ENCODE measurements at regions not wholly inside any gene's neighbourhood (a gene's known extent, or its start where the extent isn't known, plus 50 kb on each side); places are given as distances from the start of the nearest gene placed in this dataset.

GRCh38 chr2:19763731-19764130 lies 138.1 kb downstream of the TTC32 start:
- Histone ChIP-seq H3K36me3 (ENCODE audit: low read depth) (peaks cover 5% of the 10 kb centered on the region; the same call in 1 of the 2 replicates), H3K27me3 (ENCODE audit: insufficient read depth, low read depth) (no peaks in the 10 kb centered on the region), H3K27ac (no peak overlapping the region), H3F3A (ENCODE audit: insufficient read depth, low read depth) (no peaks in the 10 kb centered on the region), H3K4me1 (replicated peaks; ENCODE audit: insufficient read depth) (no peaks in the 10 kb centered on the region), H3K79me2 (ENCODE audit: low read depth) (0 out of 2 replicates have a peak, but pooled peaks cover 7% of the 10 kb centered on the region), H3K4me2 (no peak overlapping the region), H3K9me2 (ENCODE audit: insufficient read depth) (no peaks in the 10 kb centered on the region), H4K20me1 (ENCODE audit: insufficient read depth) (no peaks in the 10 kb centered on the region), H3K4me3 (no peak overlapping the region), H2AFZ (no peak overlapping the region), H3K9me3 (ENCODE audit: insufficient read depth, low read depth) (no peaks in the 10 kb centered on the region)
- ChIA-PET POLR2A (ENCODE audit: unreplicated experiment) (no interaction called here), CTCF (no interaction called here)
- no peak for DNase-seq
- intact Hi-C loops (cut with micrococcal nuclease; ENCODE audit: unreplicated experiment) = no loop called here
- no peak for TF ChIP-seq EZH2 (IDR thresholded peaks at IDR 0.05; ENCODE audit: low read depth)
- no peak for TF ChIP-seq CTCF (conservative IDR thresholded peaks at IDR 0.05)
- BruUV-seq (replicated peaks) = no TSS peak

- H4K20me1 ChIP-seq (ENCODE audit: insufficient read depth) = no peaks in the 10 kb centered on the region
- ChIA-PET POLR2A (ENCODE audit: unreplicated experiment) (no interaction called here), CTCF (no interaction called here)
- TF ChIP-seq CTCF (conservative IDR thresholded peaks at IDR 0.05) (no peak), EZH2 (IDR thresholded peaks at IDR 0.05; ENCODE audit: low read depth) (no peak)
- no peak overlapping the region for H3K4me2 ChIP-seq
- no peaks in the 10 kb centered on the region for H3K4me1 ChIP-seq (replicated peaks; ENCODE audit: insufficient read depth)
- 0 out of 2 replicates have a peak, but pooled peaks cover 6% of the 10 kb centered on the region for H3K79me2 ChIP-seq (ENCODE audit: low read depth)
- H3K9me2 ChIP-seq (ENCODE audit: insufficient read depth) = no peaks in the 10 kb centered on the region
- H2AFZ ChIP-seq = no peak overlapping the region
- H3K4me3 ChIP-seq = no peak overlapping the region
- BruUV-seq (replicated peaks) = no TSS peak
- no peak for DNase-seq
- no peaks in the 10 kb centered on the region for H3F3A ChIP-seq (ENCODE audit: insufficient read depth, low read depth)
- peaks cover under 1% of the 10 kb centered on the region; the same call in 1 of the 2 replicates for H3K36me3 ChIP-seq (ENCODE audit: low read depth)
- H3K27me3 ChIP-seq (ENCODE audit: insufficient read depth, low read depth) = no peaks in the 10 kb centered on the region
- H3K9me3 ChIP-seq (ENCODE audit: insufficient read depth, low read depth) = no peaks in the 10 kb centered on the region
- no peak overlapping the region for H3K27ac ChIP-seq
- intact Hi-C loops (cut with micrococcal nuclease; ENCODE audit: unreplicated experiment) = no loop called here
Measured at GRCh38 chr2:19762959-19763605, 138.7 kb downstream of the TTC32 start.

GRCh38 chr2:19762142-19762541 lies 139.6 kb downstream of the TTC32 start:
- Histone ChIP-seq H3K4me2 (no peak overlapping the region), H3F3A (ENCODE audit: insufficient read depth, low read depth) (no peaks in the 10 kb centered on the region), H3K9me2 (ENCODE audit: insufficient read depth) (no peaks in the 10 kb centered on the region), H2AFZ (no peak overlapping the region), H3K9me3 (ENCODE audit: insufficient read depth, low read depth) (no peaks in the 10 kb centered on the region), H3K79me2 (ENCODE audit: low read depth) (no peaks in the 10 kb centered on the region), H3K4me1 (replicated peaks; ENCODE audit: insufficient read depth) (no peaks in the 10 kb centered on the region), H3K4me3 (no peak overlapping the region), H3K27me3 (ENCODE audit: insufficient read depth, low read depth) (no peaks in the 10 kb centered on the region), H3K36me3 (ENCODE audit: low read depth) (no peaks in the 10 kb centered on the region; the same call in 1 of the 2 replicates), H4K20me1 (ENCODE audit: insufficient read depth) (no peaks in the 10 kb centered on the region), H3K27ac (no peak overlapping the region)
- DNase-seq = no peak
- CTCF ChIA-PET = interaction anchor here (0.6 kb wide), 1 partner anchor 10 kb away, joined by 4 read pairs; no protein-coding TSS in a partner anchor
- POLR2A ChIA-PET (ENCODE audit: unreplicated experiment) = no interaction called here
- BruUV-seq (replicated peaks) = no TSS peak
- no peak for TF ChIP-seq EZH2 (IDR thresholded peaks at IDR 0.05; ENCODE audit: low read depth)
- intact Hi-C loops (cut with micrococcal nuclease; ENCODE audit: unreplicated experiment) = no loop called here

GRCh38 chr2:19759880-19760279 lies 141.9 kb downstream of the TTC32 start:
- no peaks in the 10 kb centered on the region for H3K36me3 ChIP-seq (ENCODE audit: low read depth)
- no peak overlapping the region for H3K27ac ChIP-seq
- H3F3A ChIP-seq (ENCODE audit: insufficient read depth, low read depth) = no peaks in the 10 kb centered on the region
- ChIA-PET POLR2A (ENCODE audit: unreplicated experiment) (no interaction called here), CTCF (no interaction called here)
- no peaks in the 10 kb centered on the region for H4K20me1 ChIP-seq (ENCODE audit: insufficient read depth)
- H3K9me3 ChIP-seq (ENCODE audit: insufficient read depth, low read depth) = no peaks in the 10 kb centered on the region
- TF ChIP-seq CTCF (conservative IDR thresholded peaks at IDR 0.05) = no peak
- TF ChIP-seq EZH2 (IDR thresholded peaks at IDR 0.05; ENCODE audit: low read depth) = no peak
- no TSS peak for BruUV-seq (replicated peaks)
- intact Hi-C loops (cut with micrococcal nuclease; ENCODE audit: unreplicated experiment) = no loop called here
- no peak overlapping the region for H3K4me3 ChIP-seq
- no peaks in the 10 kb centered on the region for H3K79me2 ChIP-seq (ENCODE audit: low read depth)
- no peaks in the 10 kb centered on the region for H3K27me3 ChIP-seq (ENCODE audit: insufficient read depth, low read depth)
- DNase-seq = no peak
- H3K9me2 ChIP-seq (ENCODE audit: insufficient read depth) = no peaks in the 10 kb centered on the region
- H2AFZ ChIP-seq = no peak overlapping the region
- no peaks in the 10 kb centered on the region for H3K4me1 ChIP-seq (replicated peaks; ENCODE audit: insufficient read depth)
- no peak overlapping the region for H3K4me2 ChIP-seq
